Left kidney (tissue), 1 donor: ENCODE measurements at regions not wholly inside any gene's neighbourhood (a gene's known extent, or its start where the extent isn't known, plus 50 kb on each side); places are given as distances from the start of the nearest gene placed in this dataset.

Experiments used
- DNase-seq: peaks from one replicate; pipeline ENCODE4 v3.0.0-alpha.2; 2013

GRCh38 chr7:45982907-45983719 lies 62.0 kb upstream of the IGFBP3 start:
- no peak for DNase-seq

GRCh38 chr7:45982132-45982531 lies 61.1 kb upstream of the IGFBP3 start:
- DNase-seq, result no peak

GRCh38 chr7:45980973-45981372 lies 59.9 kb upstream of the IGFBP3 start:
- no peak for DNase-seq

- no peak for DNase-seq
Observed at GRCh38 chr7:45980181-45980905, 59.3 kb upstream of the IGFBP3 start.

- DNase-seq, result no peak
Observed at GRCh38 chr7:45979275-45980180, 58.5 kb upstream of the IGFBP3 start.

- DNase-seq, result no peak
Observed at GRCh38 chr7:45978731-45979211, 57.7 kb upstream of the IGFBP3 start.

GRCh38 chr7:45978010-45978681 lies 57.1 kb upstream of the IGFBP3 start:
- peak; percentile 57 for DNase-seq

GRCh38 chr7:45977256-45977780 lies 56.2 kb upstream of the IGFBP3 start:
- DNase-seq, result no peak

- DNase-seq, result no peak
Observed at GRCh38 chr7:45976485-45976856, 55.4 kb upstream of the IGFBP3 start.

- no peak for DNase-seq
Observed at GRCh38 chr7:45975847-45976484, 54.9 kb upstream of the IGFBP3 start.

GRCh38 chr7:45975367-45975766 lies 54.3 kb upstream of the IGFBP3 start:
- DNase-seq, result no peak

- no peak for DNase-seq
Observed at GRCh38 chr7:45974540-45975360, 53.7 kb upstream of the IGFBP3 start.

- no peak for DNase-seq
Observed at GRCh38 chr7:45973725-45974532, 52.9 kb upstream of the IGFBP3 start.

- DNase-seq, result no peak
Observed at GRCh38 chr7:45972629-45973312, 51.7 kb upstream of the IGFBP3 start.

GRCh38 chr7:45971661-45972175 lies 50.6 kb upstream of the IGFBP3 start:
- no peak for DNase-seq

- no peak for DNase-seq
Observed at GRCh38 chr7:45971171-45971570, 50.1 kb upstream of the IGFBP3 start.
